Cardiac fibroblast (primary cell): ENCODE measurements at regions not wholly inside any gene's neighbourhood (a gene's known extent, or its start where the extent isn't known, plus 50 kb on each side); places are given as distances from the start of the nearest gene placed in this dataset.
A peak's percentile ranks its signal among the peaks of the same experiment; 100 is the strongest.
"Not testable (repeated sequence)": the region's sequence is repeated elsewhere in the genome, so short reads cannot be mapped to it uniquely, and the experiment has no call there.

ENCODE experiments used
- DNase-seq, 2 donors: peaks; one replicate each; pipeline versions ENCODE4 v3.0.0 to v3.0.0-alpha.2; 2010; ENCODE audit warnings: low read depth in 2 of 2
- H3K4me3 ChIP-seq, 2 donors: replicated peaks in 1 of 2; 1 replicate in 1 of 2; 2 replicates in 1 of 2; pipeline ENCODE4 v1.5.1; 2011; ENCODE audit warnings: low read depth in 2 of 2, low read length in 2 of 2, mild to moderate bottlenecking in 2 of 2, moderate library complexity in 1 of 2
- CTCF ChIP-seq: IDR thresholded peaks from one replicate; pipeline ENCODE4 v1.5.1; 2011; ENCODE audit warnings: low read depth, mild to moderate bottlenecking, low read length, inconsistent platforms

- DNase-seq = no peak
- TF ChIP-seq CTCF = no peak
- no peak overlapping the region for H3K4me3 ChIP-seq
Observed at GRCh38 chr17:77840513-77841165, 117.9 kb upstream of the TNRC6C start.

GRCh38 chr17:77841742-77842527 is 116.6 kb upstream of the TNRC6C start:
- no peak overlapping the region for H3K4me3 ChIP-seq
- no peak for DNase-seq
- no peak for TF ChIP-seq CTCF

- TF ChIP-seq CTCF = no peak
- peak; percentile 44 for DNase-seq
- H3K4me3 ChIP-seq = no peak overlapping the region
Observed at GRCh38 chr17:77842528-77843147, 115.9 kb upstream of the TNRC6C start.

GRCh38 chr17:77843255-77843895 is 115.1 kb upstream of the TNRC6C start:
- peak; percentile 52 to 64 for DNase-seq
- not testable (repeated sequence) for H3K4me3 ChIP-seq

GRCh38 chr17:77843896-77844295 is 114.6 kb upstream of the TNRC6C start:
- no peak overlapping the region for H3K4me3 ChIP-seq
- no peak for DNase-seq
- TF ChIP-seq CTCF = no peak

- DNase-seq = no peak
- no peak overlapping the region for H3K4me3 ChIP-seq
- TF ChIP-seq CTCF = no peak
Observed at GRCh38 chr17:77844681-77845080, 113.8 kb upstream of the TNRC6C start.

- no peak overlapping the region for H3K4me3 ChIP-seq
- no peak for TF ChIP-seq CTCF
- no peak for DNase-seq
Observed at GRCh38 chr17:77845541-77846225, 112.8 kb upstream of the TNRC6C start.
